DND-41 (cell line): ENCODE measurements at regions not wholly inside any gene's neighbourhood (a gene's known extent, or its start where the extent isn't known, plus 50 kb on each side); places are given as distances from the start of the nearest gene placed in this dataset.

Experiments used
- CTCF ChIP-seq: IDR thresholded peaks from 2 replicates; pipeline ENCODE4 v1.5.1; 2012; ENCODE audit warnings: borderline replicate concordance, low read length, moderate library complexity, mild to moderate bottlenecking; ENCODE audit not compliant: poor library complexity, severe bottlenecking; ENCODE audit errors: extremely low read depth
- EZH2 ChIP-seq: IDR thresholded peaks from 3 replicates; pipeline ENCODE4 v1.6.1; 2012; ENCODE audit warnings: borderline replicate concordance, low read depth, mild to moderate bottlenecking, moderate library complexity, low read length, inconsistent platforms; ENCODE audit not compliant: severe bottlenecking

GRCh38 chr5:60018091-60018490 lies 124.6 kb upstream of the PDE4D start:
- TF ChIP-seq CTCF (no peak), EZH2 (no peak)
